IMR-90 (cell line): ENCODE measurements at regions not wholly inside any gene's neighbourhood (a gene's known extent, or its start where the extent isn't known, plus 50 kb on each side); places are given as distances from the start of the nearest gene placed in this dataset.
A peak's percentile ranks its signal among the peaks of the same experiment; 100 is the strongest.

ENCODE experiments used
- ATAC-seq: fragments of 200-7000 bp; cut with Tn5 transposase; 2 replicates; pipeline ENCODE4 v1.9.1; 2020; ENCODE audit warnings: low read depth, mild to moderate bottlenecking, moderate library complexity
- BruUV-seq: library from RNA; stranded (reverse); fragments of 400-500 nt; replicated peaks from 2 replicates; lab custom pipeline; 2021; lab: Mats Ljungman, UMichigan
- CTCF ChIA-PET: fragments of 300-600 bp; formaldehyde crosslinking; extraction: SDS; loops from one replicate; lab custom pipeline; 2021; ENCODE audit warnings: antibody characterized with exemption; lab: Yijun Ruan, JAX
- POLR2A ChIA-PET: fragments of 300-600 bp; sonication (Branson Sonifier 250); formaldehyde crosslinking; loops from one replicate; lab custom pipeline; 2022; ENCODE audit warnings: antibody characterized with exemption; ENCODE audit not compliant: unreplicated experiment; lab: Charles Lee
- DNase-seq: peaks from one replicate; pipeline ENCODE4 v3.0.0; 2013
- H2AFZ ChIP-seq: replicated peaks from 2 replicates; pipeline ENCODE3; 2013; ENCODE audit warnings: low read length, mild to moderate bottlenecking; ENCODE audit not compliant: poor library complexity
- H2AK5ac ChIP-seq: 2 replicates; pipeline ENCODE4 v1.6.1; 2013; ENCODE audit warnings: low read depth, low read length, inconsistent platforms
- H2AK9ac ChIP-seq: replicated peaks from 2 replicates; pipeline ENCODE3; 2013; ENCODE audit warnings: mild to moderate bottlenecking, low read depth, low read length, moderate library complexity; ENCODE audit not compliant: poor library complexity
- H2BK120ac ChIP-seq: 2 replicates; pipeline ENCODE4 v1.6.1; 2013; ENCODE audit warnings: low read depth, low read length, inconsistent platforms
- H2BK15ac ChIP-seq: 3 replicates; pipeline ENCODE4 v1.6.1; 2013; ENCODE audit warnings: low read depth, low read length, inconsistent platforms
- H2BK20ac ChIP-seq: 2 replicates; pipeline ENCODE4 v1.6.1; 2013; ENCODE audit warnings: low read depth, mild to moderate bottlenecking, inconsistent platforms, low read length, moderate library complexity
- H2BK5ac ChIP-seq: 2 replicates; pipeline ENCODE4 v1.6.1; 2013; ENCODE audit warnings: mild to moderate bottlenecking, low read depth, low read length, inconsistent platforms; ENCODE audit not compliant: poor library complexity, severe bottlenecking
- H3K14ac ChIP-seq: replicated peaks from 2 replicates; pipeline ENCODE4 v1.6.1; 2013; ENCODE audit warnings: low read depth, low read length, inconsistent platforms
- H3K18ac ChIP-seq: 2 replicates; pipeline ENCODE4 v1.6.1; 2013; ENCODE audit warnings: low read depth, low read length, control low read depth
- H3K23ac ChIP-seq: 2 replicates; pipeline ENCODE4 v1.6.1; 2013; ENCODE audit warnings: low read depth, low read length, inconsistent platforms
- H3K27ac ChIP-seq: 2 replicates; pipeline ENCODE4 v1.5.1; 2013; ENCODE audit warnings: mild to moderate bottlenecking, control low read depth, low read length; ENCODE audit not compliant: insufficient read depth
- H3K27me3 ChIP-seq: 2 replicates; pipeline ENCODE4 v1.6.1; 2013; ENCODE audit warnings: low read length; ENCODE audit not compliant: control insufficient read depth, insufficient read depth
- H3K36me3 ChIP-seq: 2 replicates; pipeline ENCODE4 v1.6.1; 2013; ENCODE audit warnings: low read length, mixed read lengths; ENCODE audit not compliant: control insufficient read depth, insufficient read depth
- H3K4ac ChIP-seq: 2 replicates; pipeline ENCODE4 v1.6.1; 2013; ENCODE audit warnings: low read depth, low read length, inconsistent platforms
- H3K4me1 ChIP-seq: 2 replicates; pipeline ENCODE4 v1.6.1; 2013; ENCODE audit warnings: low read length, mixed read lengths; ENCODE audit not compliant: control insufficient read depth, insufficient read depth
- H3K4me2 ChIP-seq: 2 replicates; pipeline ENCODE4 v1.6.1; 2013; ENCODE audit warnings: low read depth, mild to moderate bottlenecking, control low read depth, low read length, moderate library complexity
- H3K4me3 ChIP-seq: 2 replicates; pipeline ENCODE4 v1.5.1; 2013; ENCODE audit warnings: low read depth, mild to moderate bottlenecking, control low read depth, low read length, moderate library complexity; ENCODE audit not compliant: insufficient read depth
- H3K56ac ChIP-seq: 2 replicates; pipeline ENCODE4 v1.6.1; 2013; ENCODE audit warnings: low read length, inconsistent platforms; ENCODE audit not compliant: insufficient read depth; ENCODE audit errors: extremely low read depth
- H3K79me1 ChIP-seq, 2 experiments: 2 replicates each; pipeline ENCODE4 v1.6.1; 2013; ENCODE audit warnings: low read length in 2 of 2, inconsistent platforms in 1 of 2, low read depth in 1 of 2
- H3K9ac ChIP-seq: 2 replicates; pipeline ENCODE4 v1.6.1; 2013; ENCODE audit warnings: low read depth, low read length, control low read depth
- H3K9me1 ChIP-seq: 2 replicates; pipeline ENCODE4 v1.6.1; 2013; ENCODE audit warnings: low read length, inconsistent platforms; ENCODE audit not compliant: insufficient read depth
- H3K9me3 ChIP-seq: 2 replicates; pipeline ENCODE4 v1.6.1; 2013; ENCODE audit warnings: low read length; ENCODE audit not compliant: control insufficient read depth, insufficient read depth
- H4K20me1 ChIP-seq: 2 replicates; pipeline ENCODE4 v1.6.1; 2013; ENCODE audit warnings: low read length, inconsistent platforms; ENCODE audit not compliant: insufficient read depth
- H4K5ac ChIP-seq: 2 replicates; pipeline ENCODE4 v1.6.1; 2013; ENCODE audit warnings: mild to moderate bottlenecking, low read depth, low read length, control low read depth
- H4K8ac ChIP-seq, 2 experiments: 2 replicates each; pipeline ENCODE4 v1.6.1; 2013; ENCODE audit warnings: low read depth in 2 of 2, low read length in 2 of 2, control low read depth in 1 of 2, inconsistent platforms in 1 of 2
- H4K91ac ChIP-seq: 2 replicates; pipeline ENCODE4 v1.6.1; 2013; ENCODE audit warnings: low read depth, low read length, inconsistent platforms; ENCODE audit not compliant: insufficient read depth
- BHLHE40 ChIP-seq: fragments of 150-350 bp; IDR thresholded peaks from 2 replicates; pipeline ENCODE4 v1.6.1; 2016; ENCODE audit warnings: mild to moderate bottlenecking, low read depth, low read length
- CEBPB ChIP-seq: IDR thresholded peaks from 2 replicates; pipeline ENCODE4 v1.6.1; 2012; ENCODE audit warnings: low read depth, low read length, improper control_type of control experiment
- POLR2A ChIP-seq: IDR thresholded peaks from 2 replicates; pipeline ENCODE4 v1.6.1; 2012; ENCODE audit warnings: mild to moderate bottlenecking, low read depth, low read length
- WGBS, 2 experiments: methylation state at CpG; one replicate each; pipeline versions ENCODE4 v1.1.5 to v1.1.7; 2013; ENCODE audit warnings: missing lambda C conversion rate in 2 of 2; ENCODE audit not compliant: insufficient read length in 1 of 2; ENCODE audit errors: extremely low coverage in 2 of 2; 5-methylcytosine and 5-hydroxymethylcytosine counted together
- dilution Hi-C: fragments of 300-500 bp; cut with HindIII; formaldehyde crosslinking; loops from one replicate; pipeline ENCODE4 v1.14.3; 2018; ENCODE audit warnings: low sequenced_read_pairs; ENCODE audit not compliant: unreplicated experiment
- in situ Hi-C: fragments of 300-500 bp; cut with MboI; formaldehyde crosslinking; loops from 3 replicates; pipeline ENCODE4 v1.14.3; 2019; ENCODE audit warnings: low sequenced_read_pairs, inconsistent platforms, mixed read lengths
- intact Hi-C: fragments of 100-400 bp; cut with micrococcal nuclease; formaldehyde crosslinking; loops from 2 replicates; pipeline ENCODE4 v1.10.0; 2022

- H3K18ac ChIP-seq = no peak overlapping the region
- TF ChIP-seq BHLHE40 = no peak
- TF ChIP-seq POLR2A = no peak
- TF ChIP-seq CEBPB = 0 out of 2 replicates have a peak, but pooled peaks have one; percentile 3
- in situ Hi-C loops = no loop called here
- no TSS peak for BruUV-seq
- H3K4me1 ChIP-seq = no peaks in the 10 kb centered on the region
- no peak overlapping the region for H3K9ac ChIP-seq
- H2BK5ac ChIP-seq = no peak overlapping the region
- H3K4me2 ChIP-seq = no peak overlapping the region
- intact Hi-C loops = no loop called here
- DNase-seq (peak; percentile 55), ATAC-seq (peak; percentile 57; the same call in 1 of the 2 replicates)
- no peak overlapping the region for H4K91ac ChIP-seq
- no peak overlapping the region for H2BK120ac ChIP-seq
- H3K27ac ChIP-seq = no peak overlapping the region
- peaks cover 2% of the 10 kb centered on the region; the same call in 1 of the 2 replicates for H3K9me1 ChIP-seq
- no peak overlapping the region for H4K5ac ChIP-seq
- no peaks in the 10 kb centered on the region for H3K27me3 ChIP-seq
- ChIA-PET CTCF (interaction anchor here (0.6 kb wide), 1 partner anchor 16 kb away, joined by 6 read pairs; no protein-coding TSS in a partner anchor), POLR2A (no interaction called here)
- dilution Hi-C loops = no loop called here
- H2BK15ac ChIP-seq = no peak overlapping the region
- H2AK9ac ChIP-seq = no peak overlapping the region
- no peak overlapping the region for H3K4me3 ChIP-seq
- no peaks in the 10 kb centered on the region for H3K36me3 ChIP-seq
- H3K4ac ChIP-seq = no peak overlapping the region
- H2BK20ac ChIP-seq = no peak overlapping the region
- H3K14ac ChIP-seq = no peak overlapping the region
- H3K23ac ChIP-seq = no peak overlapping the region
- H2AFZ ChIP-seq = no peak overlapping the region
- H3K9me3 ChIP-seq = no peaks in the 10 kb centered on the region
- H3K79me1 ChIP-seq = no peaks in the 10 kb centered on the region
- no peak overlapping the region for H4K8ac ChIP-seq
- H3K56ac ChIP-seq = no peak overlapping the region
- no peaks in the 10 kb centered on the region for H4K20me1 ChIP-seq
- no peak overlapping the region for H2AK5ac ChIP-seq
- no CpG with 5 or more reads among the region's 1 CpG for WGBS, 2 experiments
These were observed 404.4 kb upstream of the MGAT4C start for GRCh38 chr12:86660488-86661147.
